ENCODE measurements at regions not wholly inside any gene's neighbourhood (a gene's known extent, or its start where the extent isn't known, plus 50 kb on each side); places are given as distances from the start of the nearest gene placed in this dataset.

GRCh38 chr6:4640139-4640538 lies 136.1 kb upstream of the CDYL start:
- Histone ChIP-seq H3K36me3 (replicated peaks; ENCODE audit: low read depth, low read length) (no peaks in the 10 kb centered on the region), H3K4me2 (ENCODE audit: low read length) (no peak overlapping the region), H4K20me1 (ENCODE audit: insufficient read depth, low read length) (no peaks in the 10 kb centered on the region), H3K27me3 (ENCODE audit: low read depth, low read length) (no peaks in the 10 kb centered on the region), H3K4me1 (ENCODE audit: low read length) (peaks cover 10% of the 10 kb centered on the region), H3K79me2 (ENCODE audit: low read length) (no peaks in the 10 kb centered on the region), H2AFZ (ENCODE audit: low read depth, low read length) (no peak overlapping the region), H3K27ac (ENCODE audit: low read length) (no peak overlapping the region), H3K4me3 (ENCODE audit: low read length) (no peak overlapping the region), H3K9ac (ENCODE audit: low read length) (no peak overlapping the region), H3K9me3 (ENCODE audit: insufficient read depth, low read length) (no peaks in the 10 kb centered on the region)
- TF ChIP-seq EZH2phosphoT487 (IDR thresholded peaks at IDR 0.05; ENCODE audit: low read depth) (no peak), CTCF (IDR thresholded peaks at IDR 0.05; ENCODE audit: low read depth, low read length) (no peak)

DNA sequence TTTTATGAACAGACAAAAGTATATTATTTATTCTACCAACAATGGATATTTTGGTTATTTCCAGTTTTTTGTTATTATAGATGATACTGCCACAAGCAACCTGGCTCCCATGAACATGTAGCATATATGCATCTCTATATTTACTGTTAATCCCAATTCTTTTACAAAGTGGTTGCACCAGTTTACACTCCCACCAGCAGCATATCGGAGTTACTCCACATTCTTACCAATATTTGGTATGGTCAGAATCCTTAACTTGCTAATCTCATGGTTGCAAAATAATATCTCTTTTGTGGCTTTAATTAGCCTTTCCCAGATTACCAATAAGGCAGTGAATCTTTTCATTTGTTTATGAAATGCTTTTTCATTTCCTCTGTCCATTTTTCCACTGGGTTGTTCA lies 137.6 kb upstream of the CDYL start:
- H3K27me3 ChIP-seq (ENCODE audit: low read depth, low read length) = no peaks in the 10 kb centered on the region
- no peaks in the 10 kb centered on the region for H4K20me1 ChIP-seq (ENCODE audit: insufficient read depth, low read length)
- no peak overlapping the region for H3K4me3 ChIP-seq (ENCODE audit: low read length)
- TF ChIP-seq EZH2phosphoT487 (IDR thresholded peaks at IDR 0.05; ENCODE audit: low read depth) = no peak
- TF ChIP-seq CTCF (IDR thresholded peaks at IDR 0.05; ENCODE audit: low read depth, low read length) = no peak
- H3K4me2 ChIP-seq (ENCODE audit: low read length) = no peak overlapping the region
- H3K27ac ChIP-seq (ENCODE audit: low read length) = no peak overlapping the region
- H2AFZ ChIP-seq (ENCODE audit: low read depth, low read length) = no peak overlapping the region
- no peak overlapping the region for H3K9ac ChIP-seq (ENCODE audit: low read length)
- no peaks in the 10 kb centered on the region for H3K9me3 ChIP-seq (ENCODE audit: insufficient read depth, low read length)
- H3K36me3 ChIP-seq (replicated peaks; ENCODE audit: low read depth, low read length) = no peaks in the 10 kb centered on the region
- H3K4me1 ChIP-seq (ENCODE audit: low read length) = peaks cover 10% of the 10 kb centered on the region
- no peaks in the 10 kb centered on the region for H3K79me2 ChIP-seq (ENCODE audit: low read length)

- H3K4me3 ChIP-seq (ENCODE audit: low read length) = no peak overlapping the region
- H3K4me1 ChIP-seq (ENCODE audit: low read length) = peaks cover 10% of the 10 kb centered on the region
- H3K9ac ChIP-seq (ENCODE audit: low read length) = no peak overlapping the region
- no peaks in the 10 kb centered on the region for H3K36me3 ChIP-seq (replicated peaks; ENCODE audit: low read depth, low read length)
- no peaks in the 10 kb centered on the region for H3K79me2 ChIP-seq (ENCODE audit: low read length)
- no peaks in the 10 kb centered on the region for H3K27me3 ChIP-seq (ENCODE audit: low read depth, low read length)
- no peak overlapping the region for H3K27ac ChIP-seq (ENCODE audit: low read length)
- H2AFZ ChIP-seq (ENCODE audit: low read depth, low read length) = no peak overlapping the region
- TF ChIP-seq CTCF (IDR thresholded peaks at IDR 0.05; ENCODE audit: low read depth, low read length) (no peak), EZH2phosphoT487 (IDR thresholded peaks at IDR 0.05; ENCODE audit: low read depth) (no peak)
- no peaks in the 10 kb centered on the region for H4K20me1 ChIP-seq (ENCODE audit: insufficient read depth, low read length)
- no peak overlapping the region for H3K4me2 ChIP-seq (ENCODE audit: low read length)
- no peaks in the 10 kb centered on the region for H3K9me3 ChIP-seq (ENCODE audit: insufficient read depth, low read length)
Observed at GRCh38 chr6:4637691-4638433, 138.3 kb upstream of the CDYL start.

DNA sequence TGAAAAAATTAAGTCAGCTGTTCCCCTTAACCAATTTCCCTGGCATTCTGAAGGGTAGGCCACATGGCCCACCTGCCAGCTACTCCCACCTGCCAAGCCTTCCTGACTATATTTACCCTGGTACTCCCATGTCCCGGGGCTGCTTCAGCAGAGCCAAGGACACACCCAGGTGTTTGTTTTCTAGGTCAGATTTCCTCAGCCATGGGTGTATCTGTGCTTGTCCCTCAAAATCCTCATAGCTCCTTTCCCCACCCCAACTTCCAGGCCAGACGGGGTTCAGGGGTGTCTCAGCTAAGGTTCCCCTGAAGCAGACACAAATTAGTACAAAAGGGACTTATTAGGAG lies 139.4 kb upstream of the CDYL start:
- Histone ChIP-seq H4K20me1 (ENCODE audit: insufficient read depth, low read length) (no peaks in the 10 kb centered on the region), H2AFZ (ENCODE audit: low read depth, low read length) (no peak overlapping the region), H3K27me3 (ENCODE audit: low read depth, low read length) (no peaks in the 10 kb centered on the region), H3K27ac (ENCODE audit: low read length) (no peak overlapping the region), H3K4me3 (ENCODE audit: low read length) (no peak overlapping the region), H3K9me3 (ENCODE audit: insufficient read depth, low read length) (no peaks in the 10 kb centered on the region), H3K79me2 (ENCODE audit: low read length) (no peaks in the 10 kb centered on the region), H3K4me1 (ENCODE audit: low read length) (peaks cover 10% of the 10 kb centered on the region), H3K36me3 (replicated peaks; ENCODE audit: low read depth, low read length) (no peaks in the 10 kb centered on the region), H3K9ac (ENCODE audit: low read length) (no peak overlapping the region), H3K4me2 (ENCODE audit: low read length) (no peak overlapping the region)
- TF ChIP-seq CTCF (IDR thresholded peaks at IDR 0.05; ENCODE audit: low read depth, low read length) = no peak
- TF ChIP-seq EZH2phosphoT487 (IDR thresholded peaks at IDR 0.05; ENCODE audit: low read depth) = no peak
